Activated CD4-positive, alpha-beta T cell treated with anti-CD3 and anti-CD28 coated beads for 4 hours (primary cell): ENCODE measurements at regions not wholly inside any gene's neighbourhood (a gene's known extent, or its start where the extent isn't known, plus 50 kb on each side); places are given as distances from the start of the nearest gene placed in this dataset.
"Not testable (repeated sequence)": the region's sequence is repeated elsewhere in the genome, so short reads cannot be mapped to it uniquely, and the experiment has no call there.

ENCODE experiments used
- DNase-seq, 2 donors: peaks; one replicate each; pipeline ENCODE4 v3.0.0-alpha.2; 2020

DNA sequence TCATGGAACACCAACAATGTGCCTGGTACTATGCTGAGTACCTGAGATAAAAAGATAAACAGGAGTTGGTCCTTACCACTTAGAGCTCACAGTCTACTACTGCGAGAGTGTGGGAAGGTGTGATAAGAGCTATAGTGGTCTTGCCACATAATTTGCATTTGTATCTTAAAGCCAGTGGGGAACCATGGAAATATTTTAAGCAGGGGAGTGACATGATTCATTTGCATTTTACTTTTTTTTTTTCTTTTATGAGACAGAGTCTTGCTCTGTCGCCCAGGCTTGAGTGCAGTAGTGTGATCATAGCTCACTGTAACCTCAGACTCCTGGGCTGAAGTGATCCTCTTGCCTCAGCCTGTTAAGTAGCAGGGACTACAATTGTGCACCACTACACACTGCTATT is 54.2 kb upstream of the FAM72C start:
- not testable (repeated sequence) for DNase-seq

DNA sequence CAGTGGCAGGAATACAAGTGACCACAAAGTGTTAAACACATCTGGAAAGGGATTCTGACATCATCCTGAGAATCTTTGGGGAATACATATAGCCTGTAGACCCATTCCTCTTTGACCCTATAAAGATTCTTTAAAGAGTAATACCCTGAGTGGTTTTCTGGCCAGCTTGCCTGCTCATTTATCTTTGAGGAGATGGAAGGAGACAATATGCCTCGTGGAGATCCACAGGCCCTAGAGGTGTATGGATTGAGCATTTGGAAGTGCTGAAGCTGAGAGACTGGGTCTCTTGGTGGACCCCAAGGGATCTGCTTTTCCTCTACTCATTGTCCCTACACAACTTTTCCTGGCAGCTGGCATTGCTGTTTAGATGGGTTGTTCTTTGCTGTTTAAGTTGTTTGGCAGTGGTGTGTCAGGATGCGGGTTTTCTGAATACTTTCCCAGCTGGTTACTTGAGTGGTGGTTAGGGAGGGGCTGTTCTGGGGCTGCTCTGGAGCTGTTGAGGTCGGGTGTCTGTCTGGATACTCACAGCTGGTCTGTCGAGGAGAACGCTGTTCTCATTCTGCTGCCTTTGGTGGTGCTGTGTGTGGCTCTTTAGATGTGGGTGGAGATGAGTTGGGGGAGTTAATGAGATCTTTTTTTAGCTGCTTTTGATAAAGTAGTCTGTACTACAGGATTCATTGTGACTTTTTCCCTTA is 50.1 kb upstream of the FAM72C start:
- not testable (repeated sequence) for DNase-seq
